Fibroblast of the aortic adventitia (primary cell): ENCODE measurements at regions not wholly inside any gene's neighbourhood (a gene's known extent, or its start where the extent isn't known, plus 50 kb on each side); places are given as distances from the start of the nearest gene placed in this dataset.

ENCODE experiments used
- DNase-seq: peaks from one replicate; pipeline ENCODE4 v3.0.0-alpha.2; 2010; ENCODE audit warnings: low read depth
- H3K4me3 ChIP-seq: 2 replicates; pipeline ENCODE4 v1.5.1; 2011; ENCODE audit warnings: low read depth, mild to moderate bottlenecking, control low read depth, low read length, moderate library complexity
- TF ChIP-seq, protein P1 (sequence below): IDR thresholded peaks from 2 replicates; pipeline ENCODE4 v1.5.1; 2011; ENCODE audit warnings: mild to moderate bottlenecking, low read length, control low read depth, inconsistent platforms; ENCODE audit not compliant: insufficient read depth

DNA sequence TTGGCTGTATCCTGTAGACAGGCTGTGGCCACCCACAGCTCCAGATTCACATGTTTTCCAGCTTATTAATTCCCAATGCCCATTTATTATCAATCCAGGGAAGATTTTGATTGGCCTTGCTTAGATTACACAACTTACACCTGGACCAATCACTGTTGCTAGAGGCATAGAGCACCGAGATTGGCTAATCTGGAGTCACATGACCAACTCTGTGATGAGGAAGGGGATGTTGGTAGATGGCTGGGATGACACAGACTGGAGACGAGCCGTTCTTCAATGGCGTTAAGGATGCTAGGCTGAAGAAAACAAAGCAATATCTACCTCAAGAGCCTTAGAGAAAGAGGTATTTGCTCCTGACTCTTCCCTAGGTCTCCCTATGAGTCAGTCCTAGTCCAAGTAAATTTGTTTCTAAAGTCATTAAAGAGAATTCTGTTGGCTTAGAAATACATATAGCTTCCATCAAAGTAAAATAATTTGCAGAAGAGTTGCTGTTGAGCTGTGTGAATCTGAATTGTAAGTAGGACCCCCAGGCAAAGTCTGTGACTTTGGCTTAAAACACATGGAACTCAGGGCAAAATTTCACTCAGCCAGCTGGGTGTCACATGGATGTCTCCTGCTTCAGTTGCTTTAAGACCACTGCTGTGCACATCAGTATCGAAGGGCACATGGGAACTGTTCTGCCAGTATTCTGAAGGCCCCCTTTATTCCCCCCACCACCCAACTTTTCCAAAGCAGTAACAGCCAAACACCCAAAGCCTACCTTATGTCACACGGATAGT lies 326.4 kb upstream of the KLF4 start:
- TF ChIP-seq, protein P1, sequence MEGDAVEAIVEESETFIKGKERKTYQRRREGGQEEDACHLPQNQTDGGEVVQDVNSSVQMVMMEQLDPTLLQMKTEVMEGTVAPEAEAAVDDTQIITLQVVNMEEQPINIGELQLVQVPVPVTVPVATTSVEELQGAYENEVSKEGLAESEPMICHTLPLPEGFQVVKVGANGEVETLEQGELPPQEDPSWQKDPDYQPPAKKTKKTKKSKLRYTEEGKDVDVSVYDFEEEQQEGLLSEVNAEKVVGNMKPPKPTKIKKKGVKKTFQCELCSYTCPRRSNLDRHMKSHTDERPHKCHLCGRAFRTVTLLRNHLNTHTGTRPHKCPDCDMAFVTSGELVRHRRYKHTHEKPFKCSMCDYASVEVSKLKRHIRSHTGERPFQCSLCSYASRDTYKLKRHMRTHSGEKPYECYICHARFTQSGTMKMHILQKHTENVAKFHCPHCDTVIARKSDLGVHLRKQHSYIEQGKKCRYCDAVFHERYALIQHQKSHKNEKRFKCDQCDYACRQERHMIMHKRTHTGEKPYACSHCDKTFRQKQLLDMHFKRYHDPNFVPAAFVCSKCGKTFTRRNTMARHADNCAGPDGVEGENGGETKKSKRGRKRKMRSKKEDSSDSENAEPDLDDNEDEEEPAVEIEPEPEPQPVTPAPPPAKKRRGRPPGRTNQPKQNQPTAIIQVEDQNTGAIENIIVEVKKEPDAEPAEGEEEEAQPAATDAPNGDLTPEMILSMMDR: no peak
- no peak overlapping the region for H3K4me3 ChIP-seq
- no peak for DNase-seq

DNA sequence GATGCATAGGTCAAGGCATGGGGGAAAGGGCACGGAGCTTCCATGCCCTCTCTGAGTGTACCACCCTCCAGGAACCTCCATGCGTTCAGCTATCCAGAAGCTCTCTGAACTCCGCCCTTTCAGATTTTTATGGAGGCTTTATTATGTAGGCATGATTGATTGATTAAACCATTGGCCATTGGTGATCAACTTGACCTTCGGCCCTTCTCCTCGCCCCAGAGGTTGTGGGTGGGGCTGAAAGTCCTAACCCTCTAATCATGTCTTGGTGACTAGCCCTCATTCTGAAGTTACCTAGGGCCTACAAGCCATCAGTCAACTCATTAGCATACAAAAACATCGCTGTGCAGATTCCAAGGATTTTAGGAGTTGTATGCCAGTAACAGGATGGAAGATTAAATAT lies 323.7 kb upstream of the KLF4 start:
- DNase-seq: no peak
- no peak overlapping the region for H3K4me3 ChIP-seq
- TF ChIP-seq, protein P1: no peak

DNA sequence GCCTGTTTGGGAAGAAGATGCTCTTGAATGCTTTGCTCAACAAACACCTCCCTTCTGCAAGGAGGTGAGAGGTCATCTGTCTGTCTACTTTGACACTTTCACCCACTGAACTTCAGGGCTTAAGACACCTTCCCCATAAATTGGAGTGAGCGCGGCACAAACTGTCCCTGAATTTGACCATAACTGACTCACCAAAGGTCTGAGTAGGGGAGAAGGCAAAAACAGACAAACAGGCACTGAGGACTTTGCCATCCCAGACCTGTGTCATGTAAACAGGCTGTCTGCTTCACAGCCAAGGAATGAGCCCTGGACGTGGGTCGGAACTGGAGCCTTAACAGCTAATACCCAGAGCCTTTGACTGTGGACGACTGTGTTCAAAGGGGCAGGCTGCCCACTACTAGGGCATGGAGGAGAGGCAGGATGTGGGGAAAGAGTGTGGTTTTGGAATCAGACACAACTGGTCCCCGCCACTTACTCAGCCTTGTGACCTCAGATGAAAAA lies 320.9 kb upstream of the KLF4 start:
- TF ChIP-seq, protein P1: no peak
- no peak overlapping the region for H3K4me3 ChIP-seq
- DNase-seq: no peak

DNA sequence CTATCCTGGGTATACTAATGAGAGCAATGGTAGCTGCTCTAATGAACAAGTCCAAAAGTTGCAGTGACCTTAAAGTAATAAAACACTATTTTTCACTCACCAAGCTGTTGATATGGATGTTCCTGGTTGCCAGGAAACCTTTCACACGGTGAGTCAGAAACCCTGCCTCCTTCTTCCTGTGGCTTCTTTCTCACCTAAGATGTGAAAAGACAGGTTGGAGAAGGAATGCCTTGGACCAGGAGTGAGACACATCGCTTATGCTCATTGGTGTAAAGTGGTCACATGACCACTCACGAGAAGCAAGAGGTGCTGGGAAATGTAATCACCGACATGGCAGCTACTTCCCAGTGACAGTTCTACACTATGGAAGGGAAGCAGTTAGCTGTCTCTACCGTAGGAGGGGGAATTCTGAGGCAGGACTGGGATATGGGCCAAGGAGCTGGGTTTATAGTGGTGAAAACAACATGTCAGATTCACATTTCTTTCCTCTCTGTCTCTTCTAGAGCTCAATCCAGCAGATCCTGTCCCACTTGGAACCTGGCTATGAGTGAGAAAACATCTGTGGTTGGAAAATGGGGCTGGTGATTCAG lies 320.4 kb upstream of the KLF4 start:
- no peak overlapping the region for H3K4me3 ChIP-seq
- TF ChIP-seq, protein P1: no peak
- DNase-seq: peak; percentile 20

DNA sequence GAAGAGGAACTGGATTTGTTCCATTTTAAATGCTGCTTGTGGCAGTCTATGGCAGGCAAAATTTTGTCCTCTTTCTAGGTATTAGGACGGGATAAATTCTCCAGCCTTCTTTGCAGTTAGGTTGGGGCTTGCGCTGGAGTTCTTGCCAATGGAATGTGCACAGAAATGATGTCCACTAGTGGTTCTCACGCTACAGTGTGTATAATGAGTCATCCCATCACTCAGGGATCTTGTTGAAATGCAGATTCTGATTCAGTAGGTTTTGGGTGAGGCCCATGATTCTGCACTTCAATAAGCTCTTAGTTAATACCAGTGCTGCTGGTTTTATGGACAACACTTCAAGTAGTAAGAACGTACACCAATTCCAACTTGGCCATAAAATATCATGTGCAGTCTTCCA lies 317.6 kb upstream of the KLF4 start:
- TF ChIP-seq, protein P1: no peak
- H3K4me3 ChIP-seq: no peak overlapping the region
- peak; percentile 80 for DNase-seq

DNA sequence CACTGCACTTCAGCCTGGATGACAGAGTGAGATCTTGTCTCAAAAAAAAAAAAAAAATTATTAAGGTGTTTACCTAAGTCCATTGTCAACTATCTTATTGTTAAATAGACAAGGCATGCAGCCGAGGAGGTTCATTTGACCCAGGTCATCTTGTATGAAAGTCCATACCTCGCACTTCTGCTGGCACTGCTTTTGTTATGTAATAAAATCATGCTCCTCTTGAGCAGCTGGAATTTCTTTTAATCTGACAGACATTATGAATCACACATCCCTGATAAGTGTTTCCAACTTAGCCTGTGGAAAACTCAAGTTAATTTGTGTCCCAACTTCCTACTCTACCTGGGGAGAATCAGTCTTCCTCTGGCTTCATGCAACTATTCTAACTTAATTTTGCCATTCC lies 315.6 kb upstream of the KLF4 start:
- H3K4me3 ChIP-seq: no peak overlapping the region
- TF ChIP-seq, protein P1: no peak
- DNase-seq: no peak
